Hepatocyte (in vitro differentiated cells): ENCODE measurements at regions not wholly inside any gene's neighbourhood (a gene's known extent, or its start where the extent isn't known, plus 50 kb on each side); places are given as distances from the start of the nearest gene placed in this dataset.
A peak's percentile ranks its signal among the peaks of the same experiment; 100 is the strongest.

Experiments
- DNase-seq: peaks from one replicate; pipeline ENCODE4 v3.0.0-alpha.2; 2016; ENCODE audit warnings: low spot score
- H2AFZ ChIP-seq: fragments of 200-600 bp; sonication (generic); 2 replicates; pipeline ENCODE4 v1.6.0; 2016; ENCODE audit warnings: antibody characterized with exemption, mild to moderate bottlenecking
- H3K27ac ChIP-seq: fragments of 200-600 bp; sonication (generic); 2 replicates; pipeline ENCODE4 v1.5.1; 2016; ENCODE audit warnings: mild to moderate bottlenecking
- H3K27me3 ChIP-seq: fragments of 200-600 bp; sonication (generic); 2 replicates; pipeline ENCODE4 v1.6.1; 2016
- H3K36me3 ChIP-seq: fragments of 200-600 bp; sonication (generic); replicated peaks from 2 replicates; pipeline ENCODE4 v1.5.1; 2016; ENCODE audit warnings: low read depth; ENCODE audit not compliant: insufficient read depth
- H3K4me1 ChIP-seq: fragments of 200-600 bp; sonication (generic); 2 replicates; pipeline ENCODE4 v1.5.1; 2016; ENCODE audit warnings: mild to moderate bottlenecking, moderate library complexity; ENCODE audit not compliant: insufficient read depth
- H3K4me2 ChIP-seq: fragments of 200-600 bp; sonication (generic); 2 replicates; pipeline ENCODE4 v1.6.0; 2016
- H3K4me3 ChIP-seq: fragments of 200-600 bp; sonication (generic); 2 replicates; pipeline ENCODE4 v1.5.1; 2016; ENCODE audit warnings: mild to moderate bottlenecking
- H3K79me2 ChIP-seq: fragments of 200-600 bp; sonication (generic); 2 replicates; pipeline ENCODE4 v1.6.0; 2017; ENCODE audit warnings: mild to moderate bottlenecking
- H3K9me2 ChIP-seq: fragments of 200-600 bp; sonication (generic); replicated peaks from 2 replicates; pipeline ENCODE4 v1.6.0; 2017; ENCODE audit warnings: mild to moderate bottlenecking; ENCODE audit not compliant: insufficient read depth
- H3K9me3 ChIP-seq: fragments of 200-600 bp; sonication (generic); 2 replicates; pipeline ENCODE4 v1.5.1; 2016; ENCODE audit warnings: low read depth, mild to moderate bottlenecking
- H4K20me1 ChIP-seq: fragments of 200-600 bp; sonication (generic); 2 replicates; pipeline ENCODE4 v1.6.0; 2016; ENCODE audit warnings: mild to moderate bottlenecking; ENCODE audit not compliant: insufficient read depth, poor library complexity, severe bottlenecking
- EZH2 ChIP-seq: fragments of 200-600 bp; sonication (generic); IDR thresholded peaks from 2 replicates; pipeline ENCODE4 v1.6.1; 2016; ENCODE audit warnings: antibody characterized with exemption, mild to moderate bottlenecking, borderline replicate concordance
- EZH2phosphoT487 ChIP-seq: fragments of 200-600 bp; sonication (generic); IDR thresholded peaks from one replicate; pipeline ENCODE4 v1.6.1; 2018; ENCODE audit warnings: antibody characterized with exemption, mild to moderate bottlenecking, low read depth, moderate library complexity; ENCODE audit not compliant: unreplicated experiment, severe bottlenecking
- WGBS: methylation state at CpG from one replicate; pipeline ENCODE4 v1.1.6; 2016; ENCODE audit warnings: low lambda C conversion rate; ENCODE audit errors: missing lambda C conversion rate; 5-methylcytosine and 5-hydroxymethylcytosine counted together
- TF ChIP-seq, protein P1 (sequence below): fragments of 200-600 bp; sonication (generic); IDR thresholded peaks from 2 replicates; pipeline ENCODE4 v1.5.1; 2016; ENCODE audit warnings: antibody characterized with exemption, mild to moderate bottlenecking; ENCODE audit not compliant: poor library complexity

DNA sequence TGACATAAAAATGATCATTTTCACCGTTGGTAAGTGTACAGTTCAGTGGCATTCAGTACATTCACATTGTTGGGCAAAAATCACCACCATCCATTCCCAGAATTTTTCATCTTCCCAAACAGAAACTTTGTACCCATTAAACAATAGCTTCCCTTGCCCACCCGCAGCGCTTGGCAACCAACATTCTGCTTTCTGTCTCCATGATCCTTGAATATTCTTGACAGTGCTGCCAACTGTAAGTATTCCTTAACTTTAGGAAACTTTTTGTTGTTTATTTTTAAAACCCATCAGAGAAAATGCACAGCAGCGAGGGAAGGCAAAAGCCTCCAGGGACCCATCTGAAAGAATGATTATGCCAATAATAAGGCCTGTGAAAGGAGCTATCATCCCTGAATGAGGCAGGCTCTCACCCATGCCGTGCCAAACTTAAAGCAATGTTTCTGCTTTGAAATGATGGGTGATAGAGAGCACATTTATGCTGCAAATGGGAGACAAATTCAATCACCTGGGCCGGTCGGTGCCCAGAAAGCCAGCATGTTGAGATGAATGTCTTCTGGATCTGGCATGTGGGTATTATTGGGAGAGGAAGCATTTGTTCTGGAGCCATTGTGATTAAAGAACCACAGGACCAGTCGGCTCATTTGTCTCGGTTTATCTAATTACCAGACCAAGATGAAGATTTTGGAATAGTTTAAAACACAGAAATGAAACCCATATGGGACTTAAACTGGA lies 202.1 kb upstream of the NPVF start:
- no peaks in the 10 kb centered on the region for H3K79me2 ChIP-seq
- H2AFZ ChIP-seq = no peak overlapping the region
- H3K4me1 ChIP-seq = peaks cover 8% of the 10 kb centered on the region
- H3K36me3 ChIP-seq = no peaks in the 10 kb centered on the region
- 70% methylated on average over 9 of the region's 9 CpGs for WGBS
- H3K9me2 ChIP-seq = no peaks in the 10 kb centered on the region
- H3K4me2 ChIP-seq = no peak overlapping the region
- TF ChIP-seq EZH2 (no peak), EZH2phosphoT487 (no peak)
- no peaks in the 10 kb centered on the region for H4K20me1 ChIP-seq
- H3K27ac ChIP-seq = peak overlapping the region; percentile 22
- H3K4me3 ChIP-seq = no peak overlapping the region
- no peak for DNase-seq
- H3K27me3 ChIP-seq = no peaks in the 10 kb centered on the region
- no peaks in the 10 kb centered on the region for H3K9me3 ChIP-seq

DNA sequence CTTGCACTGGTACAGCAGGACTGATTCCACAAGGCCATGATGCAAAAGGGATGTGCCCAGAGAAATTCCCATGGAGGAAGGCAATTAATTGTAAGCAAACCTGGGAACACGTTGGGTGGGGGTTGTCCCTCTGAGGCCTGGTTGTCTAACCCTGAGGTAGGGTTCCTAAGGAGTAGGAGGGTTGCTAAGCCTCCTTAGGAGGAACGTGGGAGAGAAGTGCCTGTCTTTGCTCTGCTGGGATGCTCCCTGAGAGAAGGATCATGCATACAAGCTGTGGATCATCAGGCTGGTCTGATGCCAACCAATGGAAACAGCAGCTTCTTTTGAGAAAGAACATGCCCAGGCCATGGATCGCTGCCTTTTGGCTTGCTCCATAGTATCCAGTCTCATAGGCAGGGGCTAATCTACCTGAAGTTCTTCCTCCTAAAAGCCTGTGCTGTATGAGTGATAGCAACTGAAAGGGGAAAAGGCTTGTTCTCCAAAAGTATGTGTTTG lies 203.7 kb upstream of the NPVF start:
- H3K4me1 ChIP-seq = peaks cover 8% of the 10 kb centered on the region
- H3K4me3 ChIP-seq = no peak overlapping the region
- H3K27ac ChIP-seq = no peak overlapping the region
- no peaks in the 10 kb centered on the region for H3K79me2 ChIP-seq
- H2AFZ ChIP-seq = no peak overlapping the region
- WGBS = 77% methylated on average over 3 of the region's 3 CpGs
- TF ChIP-seq EZH2 (no peak), EZH2phosphoT487 (no peak)
- TF ChIP-seq, protein P1, sequence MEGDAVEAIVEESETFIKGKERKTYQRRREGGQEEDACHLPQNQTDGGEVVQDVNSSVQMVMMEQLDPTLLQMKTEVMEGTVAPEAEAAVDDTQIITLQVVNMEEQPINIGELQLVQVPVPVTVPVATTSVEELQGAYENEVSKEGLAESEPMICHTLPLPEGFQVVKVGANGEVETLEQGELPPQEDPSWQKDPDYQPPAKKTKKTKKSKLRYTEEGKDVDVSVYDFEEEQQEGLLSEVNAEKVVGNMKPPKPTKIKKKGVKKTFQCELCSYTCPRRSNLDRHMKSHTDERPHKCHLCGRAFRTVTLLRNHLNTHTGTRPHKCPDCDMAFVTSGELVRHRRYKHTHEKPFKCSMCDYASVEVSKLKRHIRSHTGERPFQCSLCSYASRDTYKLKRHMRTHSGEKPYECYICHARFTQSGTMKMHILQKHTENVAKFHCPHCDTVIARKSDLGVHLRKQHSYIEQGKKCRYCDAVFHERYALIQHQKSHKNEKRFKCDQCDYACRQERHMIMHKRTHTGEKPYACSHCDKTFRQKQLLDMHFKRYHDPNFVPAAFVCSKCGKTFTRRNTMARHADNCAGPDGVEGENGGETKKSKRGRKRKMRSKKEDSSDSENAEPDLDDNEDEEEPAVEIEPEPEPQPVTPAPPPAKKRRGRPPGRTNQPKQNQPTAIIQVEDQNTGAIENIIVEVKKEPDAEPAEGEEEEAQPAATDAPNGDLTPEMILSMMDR = no peak
- no peak for DNase-seq
- no peaks in the 10 kb centered on the region for H3K9me3 ChIP-seq
- H3K4me2 ChIP-seq = no peak overlapping the region
- no peaks in the 10 kb centered on the region for H3K36me3 ChIP-seq
- no peaks in the 10 kb centered on the region for H4K20me1 ChIP-seq
- no peaks in the 10 kb centered on the region for H3K27me3 ChIP-seq
- H3K9me2 ChIP-seq = no peaks in the 10 kb centered on the region

DNA sequence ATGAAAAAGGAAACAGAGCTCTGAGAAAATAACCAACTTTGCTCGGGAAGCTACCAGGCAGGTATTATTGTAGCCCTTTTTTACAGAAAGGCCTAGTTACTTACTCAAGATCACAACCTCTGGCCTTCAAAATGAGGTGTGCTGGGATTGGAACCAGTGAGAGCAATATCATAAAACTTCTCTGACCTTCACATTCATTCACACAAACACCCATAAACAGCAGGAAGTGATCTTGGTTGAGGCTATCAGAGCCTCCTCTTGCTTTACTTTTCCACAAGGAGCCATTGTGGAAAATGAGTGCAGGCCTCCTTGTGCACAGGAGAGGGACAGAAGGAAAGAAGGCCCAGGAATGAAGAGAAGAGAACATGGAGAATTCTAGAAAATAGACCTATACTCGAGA lies 204.5 kb upstream of the NPVF start:
- WGBS = 64% methylated on average over 2 of the region's 2 CpGs
- TF ChIP-seq EZH2 = no peak
- TF ChIP-seq, protein P1 = no peak
- no peak for TF ChIP-seq EZH2phosphoT487
- H4K20me1 ChIP-seq = no peaks in the 10 kb centered on the region
- H2AFZ ChIP-seq = no peak overlapping the region
- no peak overlapping the region for H3K27ac ChIP-seq
- DNase-seq = no peak
- H3K4me1 ChIP-seq = peaks cover 8% of the 10 kb centered on the region
- H3K79me2 ChIP-seq = no peaks in the 10 kb centered on the region
- H3K4me2 ChIP-seq = no peak overlapping the region
- H3K9me3 ChIP-seq = no peaks in the 10 kb centered on the region
- H3K9me2 ChIP-seq = no peaks in the 10 kb centered on the region
- no peak overlapping the region for H3K4me3 ChIP-seq
- no peaks in the 10 kb centered on the region for H3K36me3 ChIP-seq
- H3K27me3 ChIP-seq = no peaks in the 10 kb centered on the region

DNA sequence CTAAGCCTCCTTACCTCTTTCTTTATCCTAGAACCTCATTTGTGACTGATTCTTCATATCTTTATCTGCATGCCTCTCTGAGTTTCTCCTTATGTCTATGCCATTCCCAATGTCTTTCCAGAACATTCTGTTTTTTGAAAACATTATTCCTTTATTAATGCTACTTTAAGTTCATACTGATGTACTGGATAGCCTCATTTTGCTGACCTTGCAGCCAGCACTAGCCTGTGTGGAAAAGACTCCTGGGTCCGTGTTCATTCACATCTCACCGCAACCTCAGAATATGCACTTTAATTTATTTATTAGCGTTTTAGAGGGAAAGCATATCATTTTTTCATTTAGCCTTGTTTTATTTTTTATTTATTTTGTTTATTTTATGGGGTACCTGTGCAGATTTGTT lies 208.1 kb upstream of the NPVF start:
- Histone ChIP-seq H2AFZ (no peak overlapping the region), H3K27ac (no peak overlapping the region), H3K79me2 (no peaks in the 10 kb centered on the region), H3K4me2 (no peak overlapping the region), H4K20me1 (no peaks in the 10 kb centered on the region), H3K9me3 (no peaks in the 10 kb centered on the region), H3K36me3 (no peaks in the 10 kb centered on the region), H3K9me2 (no peaks in the 10 kb centered on the region), H3K4me3 (no peak overlapping the region), H3K4me1 (no peaks in the 10 kb centered on the region), H3K27me3 (no peaks in the 10 kb centered on the region)
- 92% methylated on average over 3 of the region's 3 CpGs for WGBS
- TF ChIP-seq EZH2phosphoT487 = no peak
- TF ChIP-seq, protein P1 = no peak
- no peak for TF ChIP-seq EZH2
- no peak for DNase-seq
